ENCODE measurements at regions not wholly inside any gene's neighbourhood (a gene's known extent, or its start where the extent isn't known, plus 50 kb on each side); places are given as distances from the start of the nearest gene placed in this dataset.

GRCh38 chr14:62101189-62101588 is 339.0 kb downstream of the SNAPC1 start:
- DNase-seq = no peak

- DNase-seq = no peak
These were observed 339.6 kb downstream of the SNAPC1 start for GRCh38 chr14:62101673-62102348.

DNA sequence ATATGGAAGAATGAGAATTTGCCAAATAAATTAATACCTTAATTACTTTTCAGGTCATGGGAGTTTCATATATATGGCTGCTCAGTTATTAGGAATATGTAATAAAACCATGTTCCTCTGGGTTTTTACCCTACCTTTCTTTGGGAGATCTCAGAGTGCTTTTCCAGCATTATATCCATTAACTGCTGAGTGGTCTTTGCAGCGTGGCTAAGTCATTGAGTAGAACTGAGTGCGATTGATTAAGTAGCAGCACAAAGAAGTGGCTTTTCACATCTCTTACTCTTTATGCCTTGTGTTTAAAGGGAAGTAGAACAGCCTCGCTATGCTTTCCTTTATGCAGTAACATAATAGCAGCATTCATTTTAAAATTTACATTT is 340.1 kb downstream of the SNAPC1 start:
- DNase-seq = no peak

DNA sequence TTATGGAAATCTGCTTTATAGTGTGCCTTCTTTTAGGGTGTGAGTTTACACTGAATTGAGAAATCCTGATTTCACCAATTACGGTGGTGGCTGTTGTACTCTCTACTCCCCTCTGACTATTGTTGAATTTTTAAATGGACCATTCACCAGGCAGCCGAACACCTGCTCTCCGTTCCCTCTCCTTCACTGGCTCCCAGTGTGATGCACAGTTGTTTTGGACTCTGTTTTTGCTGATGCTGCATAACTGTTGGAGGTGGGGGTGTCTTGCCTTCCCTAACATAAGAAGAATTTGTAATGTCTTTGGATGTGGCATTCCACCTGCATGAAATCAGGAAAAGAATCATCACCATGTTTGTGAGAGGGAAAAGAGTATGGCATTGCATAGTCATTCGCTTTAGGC is 341.2 kb downstream of the SNAPC1 start:
- no peak for DNase-seq

GRCh38 chr14:62110941-62111340 is 348.7 kb downstream of the SNAPC1 start:
- DNase-seq = no peak

- no peak for DNase-seq
These were observed 355.0 kb downstream of the SNAPC1 start for GRCh38 chr14:62117010-62117750.

- no peak for DNase-seq
These were observed 355.5 kb downstream of the SNAPC1 start for GRCh38 chr14:62117751-62118105.

- DNase-seq = no peak
These were observed 356.2 kb downstream of the SNAPC1 start for GRCh38 chr14:62118461-62118860.

DNA sequence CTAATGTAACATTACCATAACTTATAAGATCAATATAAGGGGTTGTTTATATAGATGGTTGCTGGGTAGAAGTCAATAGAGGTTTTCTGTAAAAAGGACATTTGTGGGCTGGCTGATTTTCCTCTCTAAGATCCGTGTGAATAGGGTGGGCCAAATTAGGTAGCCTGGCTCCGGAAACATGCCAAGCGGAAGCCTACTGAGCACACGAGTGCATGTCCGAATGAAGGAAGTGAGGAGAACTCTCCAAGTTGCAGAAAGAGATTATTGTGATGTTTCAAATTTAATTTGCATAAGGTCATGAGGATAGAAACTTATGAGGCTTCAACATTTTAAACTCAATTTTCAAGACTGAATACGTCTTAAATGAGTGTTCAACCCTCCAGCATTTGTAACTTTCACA is 356.7 kb downstream of the SNAPC1 start:
- DNase-seq = no peak

DNA sequence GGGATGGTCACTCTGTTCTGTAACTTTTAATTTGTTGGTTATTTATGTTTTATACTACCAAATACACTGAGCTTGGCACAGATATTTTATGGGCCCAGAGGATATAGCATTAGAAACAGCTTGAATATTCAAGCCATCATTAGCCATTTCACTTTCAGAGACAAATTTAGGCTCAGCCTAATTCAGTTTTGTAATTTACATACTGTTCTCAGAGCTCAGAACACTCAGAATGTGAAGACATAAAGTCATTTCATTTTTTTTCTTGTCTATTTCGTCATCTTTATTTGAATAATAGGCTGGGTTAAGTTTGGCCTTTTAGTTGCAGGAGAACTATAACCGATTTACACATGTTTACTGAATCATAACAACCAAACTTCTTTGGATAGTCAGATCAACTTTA is 361.7 kb downstream of the SNAPC1 start:
- no peak for DNase-seq

GRCh38 chr14:62125793-62126192 is 363.6 kb downstream of the SNAPC1 start:
- DNase-seq = no peak

GRCh38 chr14:62126879-62127478 is 364.8 kb downstream of the SNAPC1 start:
- peak; percentile 17 for DNase-seq

DNA sequence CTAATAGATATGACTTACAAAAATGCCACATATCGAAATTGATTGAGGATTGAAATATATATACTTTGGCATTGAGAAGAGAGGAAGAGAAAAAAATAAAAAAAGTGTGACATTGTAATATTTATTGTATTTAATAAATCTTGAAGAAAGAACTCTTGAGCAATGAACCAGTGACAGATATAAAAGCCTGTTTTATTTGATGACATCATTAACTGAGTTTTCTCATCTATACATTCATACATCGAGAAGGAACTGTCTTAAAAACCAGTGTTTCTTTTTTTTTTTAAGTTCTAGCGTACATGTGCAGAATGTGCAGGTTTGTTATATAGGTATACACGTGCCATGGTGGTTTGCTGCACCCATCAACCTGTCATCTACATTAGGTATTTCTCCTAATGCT is 368.2 kb downstream of the SNAPC1 start:
- DNase-seq = no peak

GRCh38 chr14:62133776-62134550 is 371.7 kb downstream of the SNAPC1 start:
- DNase-seq = no peak

- DNase-seq = no peak
These were observed 376.4 kb downstream of the SNAPC1 start for GRCh38 chr14:62138593-62138992.

- no peak for DNase-seq
These were observed 378.9 kb downstream of the SNAPC1 start for GRCh38 chr14:62141139-62141538.

DNA sequence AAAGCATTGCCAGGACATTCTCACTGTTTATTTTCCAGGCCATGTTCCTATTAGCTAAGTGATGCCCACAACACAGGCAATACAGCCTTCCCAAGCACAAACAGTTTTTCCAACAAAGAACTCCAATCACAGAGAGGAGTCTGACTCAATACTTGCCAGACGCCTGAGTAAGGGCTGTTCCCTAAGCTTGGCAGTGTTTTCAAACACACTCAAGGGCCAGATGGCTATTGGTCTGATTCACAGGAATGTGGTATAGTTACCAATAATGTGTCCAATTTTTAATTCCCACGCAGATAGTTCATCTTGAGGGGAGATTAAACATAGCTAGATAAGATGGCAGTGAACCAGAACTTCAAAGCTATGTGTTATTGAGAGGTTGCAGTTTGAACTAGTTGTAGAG is 381.0 kb downstream of the SNAPC1 start:
- no peak for DNase-seq

DNA sequence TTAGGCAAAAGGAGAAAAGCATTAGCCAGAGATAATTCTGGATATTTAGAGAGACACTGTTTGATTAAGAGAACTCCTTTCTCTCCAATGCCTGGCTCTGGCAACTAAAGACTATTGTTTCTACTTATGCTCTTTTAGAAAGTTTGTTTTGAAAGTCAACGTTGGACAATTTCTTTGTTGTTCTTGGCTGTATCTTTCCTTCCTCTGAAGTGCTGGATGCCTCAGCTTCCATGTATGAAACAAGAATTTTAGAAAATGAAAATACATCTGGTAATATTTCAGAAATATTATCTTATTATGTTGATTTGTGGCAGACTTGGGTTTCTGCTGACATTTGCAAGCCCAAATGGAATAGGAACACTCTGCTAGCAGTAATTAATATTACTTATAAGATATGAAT is 382.6 kb downstream of the SNAPC1 start:
- DNase-seq = no peak

DNA sequence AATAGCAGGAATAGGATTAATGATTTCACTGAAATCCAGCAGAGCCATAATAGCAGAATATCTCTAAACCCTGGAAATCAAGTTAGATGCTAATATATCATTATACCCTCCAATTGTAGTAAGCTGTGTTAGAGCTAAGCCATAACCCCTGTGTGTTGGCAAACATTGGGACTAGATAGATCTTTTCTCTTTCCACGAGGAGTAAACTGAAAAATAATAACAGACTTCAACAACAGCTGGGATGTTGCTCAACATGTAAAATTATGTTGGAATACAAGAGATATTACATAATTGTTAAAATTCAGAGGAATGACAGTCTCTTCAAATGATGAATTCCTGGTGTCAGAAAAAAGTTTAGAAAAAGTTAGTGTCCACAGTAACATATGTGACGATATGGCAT is 383.8 kb downstream of the SNAPC1 start:
- no peak for DNase-seq

DNA sequence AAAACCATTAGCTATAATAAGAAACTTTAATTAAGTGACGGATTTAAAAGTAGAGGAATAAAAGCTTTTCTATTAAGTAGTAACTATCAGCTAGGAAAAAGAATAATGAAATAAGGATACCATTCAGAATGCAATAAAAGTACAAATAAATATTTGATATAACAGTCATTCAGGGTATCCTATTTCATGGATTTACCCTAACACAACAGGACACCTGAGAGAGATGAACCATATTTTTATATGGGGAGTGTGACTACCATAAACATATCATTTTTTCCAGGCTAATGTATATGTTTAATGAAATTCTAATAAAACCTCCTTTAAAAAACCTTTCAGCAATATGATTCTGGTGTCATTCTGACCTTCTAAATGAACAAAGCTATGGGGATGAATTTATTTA is 393.8 kb downstream of the SNAPC1 start:
- no peak for DNase-seq

DNA sequence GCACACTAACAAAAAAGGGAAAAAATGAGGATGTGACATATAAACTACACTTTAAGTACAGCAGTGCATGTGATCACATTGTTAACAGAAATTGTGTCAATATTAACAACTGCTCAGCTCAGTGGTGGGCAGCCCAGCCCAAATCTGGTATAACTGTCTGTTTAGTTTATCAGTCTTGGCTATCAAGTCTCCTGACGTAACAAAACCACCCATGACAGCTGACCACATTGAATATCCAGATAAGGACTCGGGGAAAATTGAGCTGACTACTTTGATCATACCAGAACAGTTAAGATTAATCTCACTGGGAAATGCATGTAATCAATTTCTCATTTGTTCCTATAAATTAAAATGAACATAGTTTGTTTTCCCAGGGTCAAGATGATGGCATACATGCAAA is 396.6 kb downstream of the SNAPC1 start:
- DNase-seq = no peak

DNA sequence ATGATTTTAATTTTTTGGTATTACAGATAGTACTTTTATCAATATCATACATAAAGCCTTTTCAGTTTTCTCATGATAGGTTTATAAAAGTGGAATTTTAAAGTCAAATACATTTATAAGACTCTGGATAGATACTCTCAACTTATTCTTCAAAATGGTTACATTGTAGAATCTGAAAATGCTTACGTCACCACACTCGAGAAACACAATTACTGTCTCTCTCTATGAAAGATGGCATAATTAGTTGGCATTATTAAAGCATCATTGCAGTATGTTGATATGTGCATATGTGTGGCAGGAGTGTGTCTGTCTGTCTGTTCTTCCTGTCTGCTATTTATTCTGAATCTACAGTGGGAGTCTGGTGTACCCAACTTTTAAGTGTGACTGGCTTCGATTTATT is 397.1 kb downstream of the SNAPC1 start:
- no peak for DNase-seq

DNA sequence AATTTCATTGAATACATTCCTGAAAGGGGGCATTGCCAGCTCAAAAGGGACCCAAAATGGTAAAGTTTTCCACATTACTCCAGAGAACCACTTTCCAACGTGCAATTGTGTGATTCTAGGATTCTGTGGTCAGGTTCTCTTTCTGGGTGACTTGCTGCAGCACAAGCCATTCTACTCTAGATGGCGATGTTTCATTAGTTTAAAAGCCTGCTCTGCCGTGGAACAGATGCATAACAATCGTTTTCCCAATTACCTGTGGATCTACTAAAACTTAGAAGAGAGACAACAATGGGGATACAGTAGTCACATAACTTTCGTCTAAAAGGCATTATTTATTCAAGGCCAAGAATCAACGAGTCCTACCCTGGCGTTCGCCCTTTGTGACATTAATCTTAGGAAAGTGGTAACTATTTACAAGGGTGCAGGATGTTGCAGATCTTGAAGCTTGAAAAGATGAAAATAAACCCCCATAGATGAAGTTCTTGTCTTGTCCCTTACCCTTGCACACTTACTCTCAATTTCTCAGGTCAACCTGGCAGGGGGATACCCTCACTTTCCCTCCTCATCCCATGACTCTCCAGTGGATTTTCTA is 400.9 kb downstream of the SNAPC1 start:
- peak; percentile 4 for DNase-seq

All from T1000 (cell line).